Spleen (tissue), 11 donors: ENCODE measurements at regions not wholly inside any gene's neighbourhood (a gene's known extent, or its start where the extent isn't known, plus 50 kb on each side); places are given as distances from the start of the nearest gene placed in this dataset.

Source experiments
- DNase-seq: peaks from one replicate; pipeline ENCODE4 v3.0.0-alpha.2; 2020
- H3K27ac ChIP-seq, 8 donors: fragments of 200-600 bp; sonication (generic) in 7 of 8; 1 replicate in 4 of 8; 2 replicates in 4 of 8; pipeline versions ENCODE4 v1.5.0 to v1.8.0; 2016 to 2021; ENCODE audit warnings: inconsistent platforms in 4 of 8, mild to moderate bottlenecking in 4 of 8, moderate library complexity in 1 of 8
- H3K27me3 ChIP-seq, 7 donors: fragments of 200-600 bp; sonication (generic) in 6 of 7; replicated peaks in 1 of 7; 1 replicate in 4 of 7; 2 replicates in 3 of 7; pipeline versions ENCODE4 v1.5.0 to v1.8.0; 2016 to 2021; ENCODE audit warnings: inconsistent platforms in 3 of 7, mild to moderate bottlenecking in 1 of 7
- H3K36me3 ChIP-seq, 6 donors: fragments of 200-600 bp; sonication (generic) in 5 of 6; 1 replicate in 4 of 6; 2 replicates in 2 of 6; pipeline versions ENCODE4 v1.5.0 to v1.8.0; 2016 to 2021; ENCODE audit warnings: inconsistent platforms in 2 of 6
- H3K4me1 ChIP-seq, 6 donors: fragments of 200-600 bp; sonication (generic) in 5 of 6; 1 replicate in 3 of 6; 2 replicates in 3 of 6; pipeline versions ENCODE4 v1.5.0 to v1.8.0; 2016 to 2021; ENCODE audit warnings: inconsistent platforms in 3 of 6
- H3K4me3 ChIP-seq, 8 donors: fragments of 200-600 bp; sonication (generic) in 7 of 8; 1 replicate in 4 of 8; 2 replicates in 4 of 8; pipeline versions ENCODE4 v1.5.0 to v1.8.0; 2016 to 2021; ENCODE audit warnings: inconsistent platforms in 4 of 8, mild to moderate bottlenecking in 4 of 8, moderate library complexity in 2 of 8
- H3K9me3 ChIP-seq, 8 donors: fragments of 200-600 bp; sonication (generic) in 7 of 8; 1 replicate in 4 of 8; 2 replicates in 4 of 8; pipeline versions ENCODE4 v1.5.0 to v1.8.0; 2016 to 2021; ENCODE audit warnings: inconsistent platforms in 4 of 8
- POLR2A ChIP-seq, 3 donors: fragments of 450-650 bp; IDR thresholded peaks; one replicate each; pipeline ENCODE4 v1.5.1; 2017; ENCODE audit warnings: antibody characterized with exemption in 3 of 3, mild to moderate bottlenecking in 1 of 3
- POLR2AphosphoS5 ChIP-seq, 3 donors: sonication (generic); formaldehyde crosslinking; IDR thresholded peaks; one replicate each; pipeline ENCODE4 v1.5.1; 2017; ENCODE audit warnings: antibody characterized with exemption in 3 of 3
- WGBS, 5 donors: extraction: QIAGEN DNeasy Blood & Tissue Kit in 3 of 5; methylation state at CpG; one replicate each; pipeline versions ENCODE4 v1.1.5 to v1.1.7; 2013 to 2018; 5-methylcytosine and 5-hydroxymethylcytosine counted together
- intact Hi-C: fragments of 100-400 bp; cut with DNase I; formaldehyde crosslinking; loops from one replicate; pipeline ENCODE4 v1.15.0; 2023; ENCODE audit warnings: low total_unique reads
- TF ChIP-seq, protein P1 (sequence below), 11 experiments: fragments of 200-600 bp in 7 of 11; fragments of 450-650 bp in 4 of 11; sonication (generic) in 4 of 11; IDR thresholded peaks in 8 of 11; conservative IDR thresholded peaks in 3 of 11; 1 replicate in 7 of 11; 2 replicates in 4 of 11; pipeline versions ENCODE4 v1.4.0 to v1.8.0; 2016 to 2021; ENCODE audit warnings: antibody characterized with exemption in 11 of 11, inconsistent platforms in 4 of 11, mild to moderate bottlenecking in 1 of 11
- donor health status: healthy with polysubstance abuse.
- donor health status: DM: no; HTN: no; CAD: no; lungs with moderate emphysema.
- donor health status: DM: no; HTN: no; CAD: no.
- donor health status: Bipolar disorder and iron deficiency.
- donor health status: healthy.
- donor health status: DM: no; HTN: no; CAD: no.
- donor health status: DM: yes; HTN: yes; CAD: no.

DNA sequence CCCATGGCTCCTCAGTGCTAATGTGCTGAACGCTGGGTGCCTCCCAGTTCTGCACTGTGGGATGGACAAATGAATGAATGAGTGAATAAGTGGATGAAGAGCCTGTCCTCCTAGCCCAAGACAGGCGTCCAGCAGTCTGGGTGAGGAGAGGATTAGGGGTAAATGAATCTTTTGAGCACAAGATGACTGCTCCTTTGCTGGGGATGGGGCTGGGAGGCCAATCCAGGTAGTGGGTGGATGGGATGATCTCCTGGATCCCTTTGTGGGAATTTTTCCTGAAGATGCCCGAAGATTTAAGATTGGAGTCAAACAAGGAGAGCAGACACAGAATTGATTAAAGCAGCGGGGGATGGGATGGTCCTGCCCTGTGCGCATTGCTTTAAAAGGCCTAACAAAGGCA is 65.3 kb upstream of the MLN start:
- intact Hi-C loops, result no loop called here

DNA sequence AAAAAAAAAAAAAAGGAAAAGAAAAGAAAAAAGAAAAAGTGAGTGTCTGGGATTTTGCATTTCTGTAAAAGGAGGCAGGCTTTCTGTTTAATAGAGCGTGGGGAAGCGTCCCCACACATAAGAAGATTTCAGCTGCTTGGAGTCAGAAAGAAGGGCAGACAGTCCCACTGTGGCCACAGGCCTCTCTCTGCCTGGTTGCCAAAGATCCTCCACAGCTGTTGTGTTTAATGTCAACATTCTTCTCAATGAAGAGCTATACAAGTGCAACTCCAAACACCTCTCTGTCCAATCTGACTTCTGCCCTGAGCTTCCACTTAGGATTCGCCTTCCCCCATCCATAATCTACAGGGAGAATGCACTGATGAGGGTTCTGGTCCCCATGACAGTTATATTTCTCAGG is 64.3 kb upstream of the MLN start:
- intact Hi-C loops, result no loop called here
- 88 to 99% (median 93%) methylated on average over 3 of the region's 3 CpGs for WGBS, 5 donors
- Histone ChIP-seq H3K9me3 (peaks cover 0 to 10% (median 0%) of the 10 kb centered on the region in 8 donors), H3K27ac (no peak overlapping the region), H3K4me1 (no peaks in the 10 kb centered on the region), H3K4me3 (no peak overlapping the region), H3K27me3 (peaks cover 0 to 34% (median 0%) of the 10 kb centered on the region in 7 donors), H3K36me3 (no peaks in the 10 kb centered on the region)
- no peak for DNase-seq
- TF ChIP-seq, protein P1, sequence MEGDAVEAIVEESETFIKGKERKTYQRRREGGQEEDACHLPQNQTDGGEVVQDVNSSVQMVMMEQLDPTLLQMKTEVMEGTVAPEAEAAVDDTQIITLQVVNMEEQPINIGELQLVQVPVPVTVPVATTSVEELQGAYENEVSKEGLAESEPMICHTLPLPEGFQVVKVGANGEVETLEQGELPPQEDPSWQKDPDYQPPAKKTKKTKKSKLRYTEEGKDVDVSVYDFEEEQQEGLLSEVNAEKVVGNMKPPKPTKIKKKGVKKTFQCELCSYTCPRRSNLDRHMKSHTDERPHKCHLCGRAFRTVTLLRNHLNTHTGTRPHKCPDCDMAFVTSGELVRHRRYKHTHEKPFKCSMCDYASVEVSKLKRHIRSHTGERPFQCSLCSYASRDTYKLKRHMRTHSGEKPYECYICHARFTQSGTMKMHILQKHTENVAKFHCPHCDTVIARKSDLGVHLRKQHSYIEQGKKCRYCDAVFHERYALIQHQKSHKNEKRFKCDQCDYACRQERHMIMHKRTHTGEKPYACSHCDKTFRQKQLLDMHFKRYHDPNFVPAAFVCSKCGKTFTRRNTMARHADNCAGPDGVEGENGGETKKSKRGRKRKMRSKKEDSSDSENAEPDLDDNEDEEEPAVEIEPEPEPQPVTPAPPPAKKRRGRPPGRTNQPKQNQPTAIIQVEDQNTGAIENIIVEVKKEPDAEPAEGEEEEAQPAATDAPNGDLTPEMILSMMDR (IDR thresholded peaks at IDR 0.05 in 8 of 11, conservative IDR thresholded peaks at IDR 0.05 in 3 of 11), result no peak
- TF ChIP-seq POLR2AphosphoS5 (IDR thresholded peaks at IDR 0.05) (no peak), POLR2A (IDR thresholded peaks at IDR 0.05) (no peak)

More for the DNA sequence above, 65.3 kb upstream of the MLN start:
- no peak overlapping the region for H3K4me3 ChIP-seq
- H3K27ac ChIP-seq, result no peak overlapping the region
- no peaks in the 10 kb centered on the region for H3K4me1 ChIP-seq
- peak; percentile 12 for DNase-seq
- no peaks in the 10 kb centered on the region for H3K36me3 ChIP-seq
- no peak for TF ChIP-seq POLR2AphosphoS5 (IDR thresholded peaks at IDR 0.05)
- TF ChIP-seq, protein P1 (IDR thresholded peaks at IDR 0.05 in 8 of 11, conservative IDR thresholded peaks at IDR 0.05 in 3 of 11), result no peak
- TF ChIP-seq POLR2A (IDR thresholded peaks at IDR 0.05), result no peak
- WGBS, 5 donors, result 64 to 91% (median 90%) methylated on average over 5 of the region's 5 CpGs
- H3K27me3 ChIP-seq, result peaks cover 0 to 31% (median 0%) of the 10 kb centered on the region in 7 donors
- peaks cover 0 to 10% (median 0%) of the 10 kb centered on the region in 8 donors for H3K9me3 ChIP-seq

DNA sequence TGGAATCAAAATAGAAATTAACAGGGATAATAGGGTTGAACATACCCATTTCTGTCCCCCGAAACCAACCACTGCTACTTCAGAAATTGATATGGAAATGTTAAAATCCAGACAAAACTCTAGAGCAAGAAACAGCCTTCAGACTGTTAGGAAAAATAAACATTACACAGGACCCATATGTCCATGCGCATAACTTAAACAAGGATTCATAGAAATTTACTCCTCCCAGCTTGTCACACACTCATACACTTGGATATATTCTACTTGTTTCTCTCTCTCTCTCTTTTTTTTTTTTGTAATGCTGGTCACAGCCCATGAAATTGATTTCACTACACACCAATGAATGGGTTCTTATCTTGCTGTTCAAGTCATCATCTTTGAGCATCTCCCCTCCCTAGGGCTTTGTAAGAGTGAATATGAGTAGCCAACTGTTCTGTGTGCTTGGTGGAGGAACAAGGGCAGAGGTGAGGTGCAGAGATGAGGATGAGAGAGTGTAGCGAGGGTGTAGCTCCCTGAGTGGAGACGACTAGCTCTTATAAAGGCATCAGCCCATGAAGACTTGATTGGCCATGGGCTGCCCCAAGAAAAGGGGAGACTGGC is 61.8 kb upstream of the MLN start:
- peaks cover 0 to 45% (median 0%) of the 10 kb centered on the region in 7 donors for H3K27me3 ChIP-seq
- H3K4me3 ChIP-seq, result no peak overlapping the region
- WGBS, 5 donors, result 74 to 99% (median 94%) methylated on average over 4 of the region's 4 CpGs
- intact Hi-C loops, result no loop called here
- no peaks in the 10 kb centered on the region for H3K36me3 ChIP-seq
- no peak overlapping the region for H3K27ac ChIP-seq
- peak; percentile 14 for DNase-seq
- peaks cover 11 to 13% (median 11%) of the 10 kb centered on the region in 6 donors for H3K4me1 ChIP-seq
- TF ChIP-seq POLR2A (IDR thresholded peaks at IDR 0.05) (no peak), POLR2AphosphoS5 (IDR thresholded peaks at IDR 0.05) (no peak)
- TF ChIP-seq, protein P1 (IDR thresholded peaks at IDR 0.05 in 8 of 11, conservative IDR thresholded peaks at IDR 0.05 in 3 of 11), result no peak
- peaks cover 0 to 10% (median 0%) of the 10 kb centered on the region in 8 donors for H3K9me3 ChIP-seq

DNA sequence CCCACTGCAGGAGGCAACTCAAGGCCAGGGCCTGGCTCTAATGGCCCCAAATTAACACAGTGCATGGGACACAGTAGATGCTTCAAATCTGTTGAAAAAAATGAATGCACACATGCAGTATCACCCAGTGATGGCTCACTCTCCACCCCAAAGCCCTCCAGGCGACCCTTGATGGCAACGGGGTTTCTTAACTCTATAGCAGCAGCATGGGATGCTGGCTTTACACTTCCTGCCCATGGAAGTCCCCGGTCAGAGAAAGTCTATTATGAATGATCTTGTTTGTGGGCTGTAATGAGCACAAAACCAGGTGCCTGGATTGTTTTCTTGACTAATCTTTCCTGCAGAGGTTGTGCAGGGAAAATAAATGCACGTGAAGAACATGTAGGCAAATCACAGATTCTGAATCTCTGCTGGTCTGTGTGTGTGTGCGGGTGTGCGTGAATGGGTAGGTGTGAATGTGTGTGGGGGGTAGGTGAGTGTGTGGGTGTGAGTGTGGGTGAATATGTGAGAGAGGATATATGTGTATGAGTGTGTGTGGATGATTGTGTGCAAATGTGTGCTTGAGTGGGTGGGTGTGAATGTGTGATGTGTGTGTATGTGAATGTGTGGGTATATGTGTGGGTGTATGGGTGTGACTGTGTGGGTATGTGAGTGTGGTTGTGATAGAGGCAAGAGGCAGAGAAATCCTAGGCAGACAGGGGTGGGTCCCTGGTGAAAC is 60.1 kb upstream of the MLN start:
- Histone ChIP-seq H3K27ac (no peak overlapping the region), H3K4me3 (no peak overlapping the region), H3K4me1 (peaks cover 16 to 30% (median 25%) of the 10 kb centered on the region in 6 donors), H3K27me3 (peaks cover 0 to 57% (median 0%) of the 10 kb centered on the region in 7 donors), H3K9me3 (peaks cover 0 to 10% (median 0%) of the 10 kb centered on the region in 8 donors), H3K36me3 (no peaks in the 10 kb centered on the region)
- DNase-seq, result no peak
- TF ChIP-seq, protein P1 (IDR thresholded peaks at IDR 0.05 in 8 of 11, conservative IDR thresholded peaks at IDR 0.05 in 3 of 11), result no peak
- TF ChIP-seq POLR2AphosphoS5 (IDR thresholded peaks at IDR 0.05) (no peak), POLR2A (IDR thresholded peaks at IDR 0.05) (no peak)
- WGBS, 5 donors, result 74 to 80% (median 76%) methylated on average over 6 of the region's 6 CpGs
- intact Hi-C loops, result no loop called here
